Tibial artery (tissue), 4 donors: ENCODE measurements at regions not wholly inside any gene's neighbourhood (a gene's known extent, or its start where the extent isn't known, plus 50 kb on each side); places are given as distances from the start of the nearest gene placed in this dataset.

Experiments used
- DNase-seq, 2 donors: peaks; one replicate each; pipeline ENCODE4 v3.0.0-alpha.2; 2019
- H3K27ac ChIP-seq, 2 donors: fragments of 200-600 bp; sonication (generic) in 1 of 2; 1 replicate in 1 of 2; 2 replicates in 1 of 2; pipeline ENCODE4 v1.5.1; 2018 to 2019; ENCODE audit warnings: mild to moderate bottlenecking in 1 of 2
- H3K27me3 ChIP-seq, 2 donors: fragments of 200-600 bp; sonication (generic) in 1 of 2; one replicate each; pipeline versions ENCODE4 v1.5.1 to v1.6.0; 2016 to 2019
- H3K36me3 ChIP-seq, 3 donors: fragments of 200-600 bp; sonication (generic) in 2 of 3; one replicate each; pipeline ENCODE4 v1.5.1; 2016 to 2019; ENCODE audit warnings: mild to moderate bottlenecking in 2 of 3
- H3K4me1 ChIP-seq, 4 donors: fragments of 200-600 bp; sonication (generic) in 2 of 4; 1 replicate in 3 of 4; 2 replicates in 1 of 4; pipeline ENCODE4 v1.5.1; 2016 to 2019
- H3K4me3 ChIP-seq, 2 donors: fragments of 200-600 bp; sonication (generic) in 1 of 2; 1 replicate in 1 of 2; 2 replicates in 1 of 2; pipeline ENCODE4 v1.5.1; 2018 to 2019; ENCODE audit warnings: mild to moderate bottlenecking in 2 of 2
- H3K9me3 ChIP-seq, 3 donors: fragments of 200-600 bp; sonication (generic) in 1 of 3; one replicate each; pipeline ENCODE4 v1.5.1; 2016 to 2019
- CTCF ChIP-seq, 2 experiments: fragments of 200-600 bp in 1 of 2; fragments of 450-650 bp in 1 of 2; IDR thresholded peaks; one replicate each; pipeline ENCODE4 v1.5.1; 2017 to 2019; ENCODE audit warnings: antibody characterized with exemption in 2 of 2, mild to moderate bottlenecking in 1 of 2, moderate library complexity in 1 of 2
- intact Hi-C: fragments of 100-400 bp; cut with DNase I; formaldehyde crosslinking; loops from one replicate; pipeline ENCODE4 v1.15.0; 2023; ENCODE audit warnings: low total_unique reads

GRCh38 chr2:145137211-145137610 is 617.3 kb upstream of the ZEB2 start:
- Histone ChIP-seq H3K9me3 (no peaks in the 10 kb centered on the region), H3K27me3 (no peaks in the 10 kb centered on the region), H3K27ac (no peak overlapping the region), H3K4me1 (no peaks in the 10 kb centered on the region), H3K4me3 (no peak overlapping the region), H3K36me3 (no peaks in the 10 kb centered on the region)
- intact Hi-C loops: no loop called here
- no peak for TF ChIP-seq CTCF (IDR thresholded peaks at IDR 0.05)
- DNase-seq: no peak

- intact Hi-C loops: no loop called here
Measured at GRCh38 chr2:145136702-145137101, 616.8 kb upstream of the ZEB2 start.

GRCh38 chr2:145126146-145126545 is 606.2 kb upstream of the ZEB2 start:
- DNase-seq: no peak
- TF ChIP-seq CTCF (IDR thresholded peaks at IDR 0.05): no peak
- Histone ChIP-seq H3K9me3 (no peaks in the 10 kb centered on the region), H3K27me3 (no peaks in the 10 kb centered on the region), H3K4me3 (no peak overlapping the region), H3K4me1 (no peaks in the 10 kb centered on the region), H3K36me3 (no peaks in the 10 kb centered on the region), H3K27ac (no peak overlapping the region)
- intact Hi-C loops: no loop called here

More at GRCh38 chr2:145136702-145137101, 616.8 kb upstream of the ZEB2 start:
- H3K27me3 ChIP-seq: no peaks in the 10 kb centered on the region
- no peak overlapping the region for H3K27ac ChIP-seq
- no peak for TF ChIP-seq CTCF (IDR thresholded peaks at IDR 0.05)
- no peaks in the 10 kb centered on the region for H3K4me1 ChIP-seq
- no peak overlapping the region for H3K4me3 ChIP-seq
- DNase-seq: no peak
- H3K9me3 ChIP-seq: no peaks in the 10 kb centered on the region
- no peaks in the 10 kb centered on the region for H3K36me3 ChIP-seq

- Histone ChIP-seq H3K4me3 (no peak overlapping the region), H3K36me3 (no peaks in the 10 kb centered on the region), H3K27ac (no peak overlapping the region), H3K4me1 (no peaks in the 10 kb centered on the region), H3K27me3 (no peaks in the 10 kb centered on the region), H3K9me3 (no peaks in the 10 kb centered on the region)
- TF ChIP-seq CTCF (IDR thresholded peaks at IDR 0.05): no peak
- intact Hi-C loops: no loop called here
- no peak for DNase-seq
Measured at GRCh38 chr2:145124085-145124484, 604.2 kb upstream of the ZEB2 start.

- intact Hi-C loops: no loop called here
- H3K36me3 ChIP-seq: no peaks in the 10 kb centered on the region
- H3K4me1 ChIP-seq: no peaks in the 10 kb centered on the region
- no peaks in the 10 kb centered on the region for H3K9me3 ChIP-seq
- no peak overlapping the region for H3K4me3 ChIP-seq
- no peaks in the 10 kb centered on the region for H3K27me3 ChIP-seq
- no peak for DNase-seq
- no peak overlapping the region for H3K27ac ChIP-seq
- no peak for TF ChIP-seq CTCF (IDR thresholded peaks at IDR 0.05)
Measured at GRCh38 chr2:145123606-145124005, 603.7 kb upstream of the ZEB2 start.

- Histone ChIP-seq H3K4me1 (peaks cover 0 to 26% (median 7%) of the 10 kb centered on the region in 4 donors), H3K4me3 (no peak overlapping the region), H3K27me3 (no peaks in the 10 kb centered on the region), H3K36me3 (no peaks in the 10 kb centered on the region), H3K27ac (no peak overlapping the region), H3K9me3 (no peaks in the 10 kb centered on the region)
- intact Hi-C loops: no loop called here
- TF ChIP-seq CTCF (IDR thresholded peaks at IDR 0.05): no peak
- DNase-seq: no peak
Measured at GRCh38 chr2:145119225-145119624, 599.3 kb upstream of the ZEB2 start.
